ENCODE measurements at regions not wholly inside any gene's neighbourhood (a gene's known extent, or its start where the extent isn't known, plus 50 kb on each side); places are given as distances from the start of the nearest gene placed in this dataset.

DNA sequence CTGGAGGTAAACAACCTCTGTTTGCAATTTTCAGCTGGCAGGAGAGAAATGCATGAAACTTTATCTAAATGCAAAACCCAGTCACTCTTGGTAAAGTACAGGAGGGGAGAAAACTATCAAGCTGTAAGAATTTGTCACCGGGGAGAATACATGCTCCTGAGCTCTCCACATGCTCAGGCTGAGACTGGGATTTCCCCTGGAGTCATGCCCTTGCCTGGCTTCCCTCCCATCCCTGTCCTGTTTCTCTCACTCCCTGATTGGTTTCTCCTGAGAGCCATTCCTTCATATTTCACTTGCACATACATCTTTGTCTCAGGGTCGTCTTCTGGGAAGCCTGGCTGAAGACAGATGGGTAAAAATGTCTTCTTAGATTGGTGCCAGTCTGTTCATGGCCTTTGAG lies 52.9 kb upstream of the SPATS2L start:
- H3K9me3 ChIP-seq (ENCODE audit: control insufficient read depth in 3 of 3, low read length in 3 of 3), result no peaks in the 10 kb centered on the region
- no peaks in the 10 kb centered on the region for H3K36me3 ChIP-seq (ENCODE audit: control insufficient read depth in 3 of 3, insufficient read depth in 3 of 3, low read length in 3 of 3)
- H3K27ac ChIP-seq (ENCODE audit: low read depth, low read length), result no peak overlapping the region

DNA sequence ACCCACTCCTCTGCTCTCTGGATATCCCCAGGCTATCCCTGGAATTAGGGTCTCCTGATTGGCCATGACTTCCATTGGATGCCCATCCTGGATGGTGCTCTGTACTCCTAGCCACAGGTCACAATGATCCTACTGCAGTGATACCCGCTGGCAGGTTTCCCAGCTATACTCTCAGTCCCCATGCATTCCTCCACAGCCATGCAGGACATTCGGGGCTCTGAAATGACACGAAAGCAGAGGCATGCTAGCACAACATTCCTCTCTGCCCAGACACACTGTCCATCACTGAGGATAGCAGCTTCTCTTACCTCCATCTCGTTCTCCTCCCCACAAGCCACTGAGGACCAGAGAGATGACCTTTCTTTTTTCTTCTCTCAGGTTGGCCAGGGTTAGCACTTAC lies 51.7 kb upstream of the SPATS2L start:
- Histone ChIP-seq H3K9ac (ENCODE audit: low read depth in 1 of 3, low read length in 3 of 3) (no peak overlapping the region), H3K4me1 (ENCODE audit: control insufficient read depth in 3 of 3, insufficient read depth in 3 of 3, low read length in 3 of 3) (peaks cover 12 to 15% (median 14%) of the 10 kb centered on the region in 3 donors), H3K9me3 (ENCODE audit: control insufficient read depth in 3 of 3, low read length in 3 of 3) (no peaks in the 10 kb centered on the region), H3K36me3 (ENCODE audit: control insufficient read depth in 3 of 3, insufficient read depth in 3 of 3, low read length in 3 of 3) (no peaks in the 10 kb centered on the region), H3K27ac (ENCODE audit: low read depth, low read length) (no peak overlapping the region), H3K27me3 (ENCODE audit: control insufficient read depth in 3 of 3, insufficient read depth in 3 of 3, low read length in 3 of 3) (no peaks in the 10 kb centered on the region), H3K4me3 (ENCODE audit: low read length in 3 of 3) (no peak overlapping the region)

More for the DNA sequence above, 52.9 kb upstream of the SPATS2L start:
- Histone ChIP-seq H3K4me3 (ENCODE audit: low read length in 3 of 3) (no peak overlapping the region), H3K27me3 (ENCODE audit: control insufficient read depth in 3 of 3, insufficient read depth in 3 of 3, low read length in 3 of 3) (no peaks in the 10 kb centered on the region), H3K9ac (ENCODE audit: low read depth in 1 of 3, low read length in 3 of 3) (no peak overlapping the region), H3K4me1 (ENCODE audit: control insufficient read depth in 3 of 3, insufficient read depth in 3 of 3, low read length in 3 of 3) (peaks cover 12 to 15% (median 14%) of the 10 kb centered on the region in 3 donors)

DNA sequence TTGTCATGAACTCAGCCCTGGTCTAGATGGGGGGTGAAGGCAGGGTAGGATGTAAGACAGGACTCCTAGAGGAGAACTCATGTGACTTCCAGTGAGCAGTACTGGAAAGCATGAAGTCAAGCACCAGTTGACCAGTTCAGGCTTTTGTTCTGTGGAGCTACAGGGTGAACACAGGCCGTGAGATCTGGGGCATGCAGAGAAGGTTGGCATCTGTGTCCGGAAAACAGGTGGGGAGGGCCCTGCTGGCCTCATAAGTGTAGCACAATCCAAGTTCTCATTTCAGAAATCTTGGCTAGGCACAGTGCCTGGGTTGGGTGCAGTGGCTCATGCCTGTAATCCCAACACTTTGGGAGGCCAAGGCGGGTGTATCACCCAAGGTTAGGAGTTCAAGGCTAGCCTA lies 50.9 kb upstream of the SPATS2L start:
- Histone ChIP-seq H3K9me3 (ENCODE audit: control insufficient read depth in 3 of 3, low read length in 3 of 3) (no peaks in the 10 kb centered on the region), H3K36me3 (ENCODE audit: control insufficient read depth in 3 of 3, insufficient read depth in 3 of 3, low read length in 3 of 3) (no peaks in the 10 kb centered on the region), H3K4me1 (ENCODE audit: control insufficient read depth in 3 of 3, insufficient read depth in 3 of 3, low read length in 3 of 3) (peaks cover 12 to 15% (median 14%) of the 10 kb centered on the region in 3 donors), H3K27me3 (ENCODE audit: control insufficient read depth in 3 of 3, insufficient read depth in 3 of 3, low read length in 3 of 3) (no peaks in the 10 kb centered on the region), H3K27ac (ENCODE audit: low read depth, low read length) (no peak overlapping the region), H3K4me3 (ENCODE audit: low read length in 3 of 3) (no peak overlapping the region), H3K9ac (ENCODE audit: low read depth in 1 of 3, low read length in 3 of 3) (no peak overlapping the region)

Measured in skeletal muscle tissue (tissue), 3 donors.